GM12878 (cell line): ENCODE measurements at regions not wholly inside any gene's neighbourhood (a gene's known extent, or its start where the extent isn't known, plus 50 kb on each side); places are given as distances from the start of the nearest gene placed in this dataset.

Experiments used
- ATAC-seq: fragments of 200-7000 bp; cut with Tn5 transposase; 3 replicates; pipeline ENCODE4 v1.9.1; 2020; ENCODE audit warnings: mild to moderate bottlenecking, moderate library complexity
- BruUV-seq: library from RNA; stranded (reverse); fragments of 400-500 nt; replicated peaks from 2 replicates; lab custom pipeline; 2021; lab: Mats Ljungman, UMichigan
- CTCF ChIA-PET: fragments of 300-600 bp; sonication (Branson Sonifier 250); formaldehyde crosslinking; extraction: SDS; loops from one replicate; lab custom pipeline; 2021; ENCODE audit warnings: inconsistent platforms; lab: Yijun Ruan, JAX
- POLR2A ChIA-PET: fragments of 350-600 bp; formaldehyde crosslinking; extraction: SDS; loops from one replicate; lab custom pipeline; 2021; ENCODE audit warnings: inconsistent platforms; lab: Charles Lee
- RAD21 ChIA-PET: fragments of 300-600 bp; sonication (Branson Sonifier 250); formaldehyde crosslinking; loops from one replicate; lab custom pipeline; 2023; ENCODE audit warnings: antibody characterized with exemption; ENCODE audit not compliant: unreplicated experiment; lab: Charles Lee
- SMC1A ChIA-PET: fragments of 300-600 bp; sonication (Branson Sonifier 250); formaldehyde crosslinking; loops from one replicate; lab custom pipeline; 2023; ENCODE audit not compliant: unreplicated experiment, uncharacterized antibody; lab: Charles Lee
- DNase-seq: peaks from one replicate; pipeline ENCODE4 v3.0.0-alpha.2; 2011; ENCODE audit warnings: low read depth, low spot score
- FAIRE-seq: peaks from 3 replicates; lab custom pipeline; 2011; peaks lifted over from hg19 to GRCh38; lab: Jason Lieb, UNC
- H2AFZ ChIP-seq: 2 replicates; pipeline ENCODE4 v1.6.0; 2011; ENCODE audit warnings: low read depth, low read length, control low read depth; ENCODE audit not compliant: control insufficient read depth
- H3K27ac ChIP-seq: 2 replicates; pipeline ENCODE4 v1.5.1; 2011; ENCODE audit warnings: control low read depth; ENCODE audit not compliant: control insufficient read depth, insufficient read depth
- H3K27me3 ChIP-seq, 2 experiments: replicated peaks in 1 of 2; 2 replicates each; pipeline versions ENCODE4 v1.6.0 to v1.6.1; 2011; ENCODE audit warnings: low read length in 1 of 2; ENCODE audit not compliant: control insufficient read depth in 2 of 2, insufficient read depth in 2 of 2
- H3K36me3 ChIP-seq, 2 experiments: 2 replicates each; pipeline ENCODE4 v1.5.1; 2011; ENCODE audit warnings: low read length in 1 of 2; ENCODE audit not compliant: control insufficient read depth in 2 of 2, insufficient read depth in 2 of 2
- H3K4me1 ChIP-seq: 2 replicates; pipeline ENCODE4 v1.6.1; 2011; ENCODE audit warnings: mild to moderate bottlenecking, low read length, moderate library complexity, mixed read lengths; ENCODE audit not compliant: control insufficient read depth, insufficient read depth
- H3K4me2 ChIP-seq: 2 replicates; pipeline ENCODE4 v1.6.0; 2011; ENCODE audit warnings: control low read depth; ENCODE audit not compliant: control insufficient read depth, insufficient read depth
- H3K4me3 ChIP-seq: fragments of 200-600 bp; sonication (generic); 2 replicates; pipeline ENCODE4 v1.5.1; 2016
- H3K79me2 ChIP-seq: 2 replicates; pipeline ENCODE4 v1.6.0; 2011; ENCODE audit warnings: low read length; ENCODE audit not compliant: control insufficient read depth, insufficient read depth
- H3K9ac ChIP-seq: 2 replicates; pipeline ENCODE4 v1.8.0; 2011; ENCODE audit warnings: low read length, control low read depth, mixed read lengths; ENCODE audit not compliant: control insufficient read depth, insufficient read depth
- H3K9me3 ChIP-seq: replicated peaks from 3 replicates; pipeline ENCODE4 v1.5.1; 2011; ENCODE audit warnings: mild to moderate bottlenecking, low read length; ENCODE audit not compliant: control insufficient read depth, insufficient read depth
- H4K20me1 ChIP-seq: 2 replicates; pipeline ENCODE4 v1.6.0; 2011; ENCODE audit not compliant: control insufficient read depth, insufficient read depth
- BMI1 ChIP-seq: fragments of 450-650 bp; IDR thresholded peaks from 2 replicates; pipeline ENCODE4 v1.6.1; 2016; ENCODE audit warnings: mild to moderate bottlenecking, moderate library complexity, borderline replicate concordance
- CUX1 ChIP-seq: IDR thresholded peaks from 2 replicates; pipeline ENCODE4 v1.6.1; 2012; ENCODE audit warnings: improper control_type of control experiment, low read depth, low read length; ENCODE audit not compliant: insufficient replicate concordance
- ESRRA ChIP-seq: IDR thresholded peaks from 2 replicates; pipeline ENCODE4 v1.6.1; 2012; ENCODE audit warnings: mild to moderate bottlenecking, low read length, improper control_type of control experiment
- FOXM1 ChIP-seq: IDR thresholded peaks from 2 replicates; pipeline ENCODE4 v1.6.1; 2012; ENCODE audit warnings: low read depth, mild to moderate bottlenecking, inconsistent platforms, low read length, moderate library complexity
- NFYA ChIP-seq: IDR thresholded peaks from 2 replicates; pipeline ENCODE4 v1.6.1; 2011; ENCODE audit warnings: low read depth, mild to moderate bottlenecking, low read length, improper control_type of control experiment, borderline replicate concordance
- ZSCAN29 ChIP-seq: fragments of 450-650 bp; IDR thresholded peaks from 2 replicates; pipeline ENCODE4 v1.6.1; 2017; ENCODE audit warnings: mild to moderate bottlenecking, moderate library complexity
- WGBS: methylation state at CpG from one replicate; pipeline ENCODE4 v1.1.6; 2016; ENCODE audit warnings: low lambda C conversion rate; ENCODE audit not compliant: insufficient replicate concordance, insufficient coverage; ENCODE audit errors: missing lambda C conversion rate; 5-methylcytosine and 5-hydroxymethylcytosine counted together
- in situ Hi-C: fragments of 300-500 bp; cut with MboI; formaldehyde crosslinking; loops from 9 replicates; pipeline ENCODE4 v1.14.3; 2018; ENCODE audit warnings: mixed read lengths
- intact Hi-C: fragments of 100-400 bp; cut with micrococcal nuclease; formaldehyde crosslinking; loops from one replicate; pipeline ENCODE4 v1.14.2; 2022; ENCODE audit not compliant: unreplicated experiment

DNA sequence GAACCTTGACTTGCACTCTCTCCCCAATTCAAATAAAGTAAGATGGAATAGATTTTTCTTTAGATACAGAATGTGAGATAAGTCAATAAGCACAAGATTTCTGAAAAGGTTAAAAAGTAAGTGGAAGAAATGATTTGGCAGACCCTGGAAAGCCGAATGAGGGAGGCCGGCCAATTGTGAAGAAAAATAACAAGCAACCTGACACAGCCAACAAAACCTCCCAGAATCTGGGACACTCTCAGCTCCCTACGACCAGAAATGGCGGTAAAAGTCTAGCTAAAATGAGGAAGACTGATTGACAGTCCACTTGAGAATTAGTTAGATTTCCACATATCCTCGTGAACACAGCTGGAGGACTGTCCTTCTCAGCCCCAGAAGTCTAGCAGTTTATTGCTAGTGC lies 85.4 kb downstream of the KLF12 start:
- WGBS, result 97% methylated on average over 5 of the region's 5 CpGs
- Histone ChIP-seq H4K20me1 (no peaks in the 10 kb centered on the region), H3K36me3 (no peaks in the 10 kb centered on the region), H3K27me3 (no peaks in the 10 kb centered on the region), H3K79me2 (no peaks in the 10 kb centered on the region; the same call in 1 of the 2 replicates), H2AFZ (no peak overlapping the region), H3K9ac (no peak overlapping the region), H3K4me1 (no peaks in the 10 kb centered on the region), H3K27ac (no peak overlapping the region), H3K4me3 (no peak overlapping the region), H3K9me3 (no peaks in the 10 kb centered on the region), H3K4me2 (no peak overlapping the region)
- TF ChIP-seq CUX1 (no peak), ESRRA (no peak), FOXM1 (no peak), NFYA (no peak), ZSCAN29 (no peak), BMI1 (no peak)
- no TSS peak for BruUV-seq
- ATAC-seq (no peak), FAIRE-seq (no peak), DNase-seq (no peak)
- intact Hi-C loops (no loop called here), in situ Hi-C loops (no loop called here)
- ChIA-PET POLR2A (no interaction called here), RAD21 (no interaction called here), SMC1A (interaction anchor here (1.0 to 1.6 kb wide), 3 partner anchors 10 to 91 kb away, joined by 4 to 5 read pairs (median 4); no protein-coding TSS in a partner anchor), CTCF (interaction anchor here (0.6 to 1.4 kb wide), 4 partner anchors 13 to 204 kb away, joined by 3 to 5 read pairs (median 4); no protein-coding TSS in a partner anchor)
